GM23338 (cell line): ENCODE measurements at regions not wholly inside any gene's neighbourhood (a gene's known extent, or its start where the extent isn't known, plus 50 kb on each side); places are given as distances from the start of the nearest gene placed in this dataset.

Source experiments
- ATAC-seq: fragments of 200-7000 bp; cut with Tn5 transposase; 3 replicates; pipeline ENCODE4 v1.9.1; 2020
- DNase-seq: peaks from one replicate; pipeline ENCODE4 v3.0.0-alpha.2; 2015; ENCODE audit warnings: low spot score
- H2AFZ ChIP-seq: fragments of 200-600 bp; sonication (generic); 2 replicates; pipeline ENCODE4 v1.8.0; 2016; ENCODE audit warnings: antibody characterized with exemption, mild to moderate bottlenecking, moderate library complexity
- H3F3A ChIP-seq: fragments of 200-600 bp; sonication (generic); replicated peaks from 2 replicates; pipeline ENCODE4 v1.8.0; 2017; ENCODE audit warnings: antibody characterized with exemption, mixed run types, low read depth
- H3K27ac ChIP-seq: fragments of 200-600 bp; sonication (generic); 2 replicates; pipeline ENCODE4 v1.6.1; 2016; ENCODE audit warnings: low read depth
- H3K27me3 ChIP-seq: fragments of 200-600 bp; sonication (generic); 2 replicates; pipeline ENCODE4 v1.8.0; 2016; ENCODE audit warnings: mild to moderate bottlenecking, mixed run types, moderate library complexity; ENCODE audit not compliant: insufficient read depth
- H3K36me3 ChIP-seq: fragments of 200-600 bp; sonication (generic); 2 replicates; pipeline ENCODE4 v1.8.0; 2016; ENCODE audit warnings: mild to moderate bottlenecking; ENCODE audit not compliant: insufficient read depth
- H3K4me1 ChIP-seq: fragments of 200-600 bp; sonication (generic); 2 replicates; pipeline ENCODE4 v1.8.0; 2016; ENCODE audit warnings: mild to moderate bottlenecking, moderate library complexity; ENCODE audit not compliant: insufficient read depth
- H3K4me2 ChIP-seq: fragments of 200-600 bp; sonication (generic); 2 replicates; pipeline ENCODE4 v1.7.1; 2017; ENCODE audit warnings: mixed run types
- H3K4me3 ChIP-seq: fragments of 200-600 bp; sonication (generic); 2 replicates; pipeline ENCODE4 v1.6.1; 2016; ENCODE audit warnings: mixed run types
- H3K79me2 ChIP-seq: fragments of 200-600 bp; sonication (generic); replicated peaks from 2 replicates; pipeline ENCODE4 v1.8.0; 2017; ENCODE audit warnings: mild to moderate bottlenecking; ENCODE audit not compliant: insufficient read depth
- H3K9me2 ChIP-seq: fragments of 200-600 bp; sonication (generic); 2 replicates; pipeline ENCODE4 v1.8.0; 2017; ENCODE audit not compliant: insufficient read depth
- H4K20me1 ChIP-seq: fragments of 200-600 bp; sonication (generic); replicated peaks from 2 replicates; pipeline ENCODE4 v1.8.0; 2017; ENCODE audit warnings: mild to moderate bottlenecking; ENCODE audit not compliant: insufficient read depth
- H3K27ac Mint-ChIP-seq: 2 replicates; pipeline ENCODE4 v1.8.0; 2020; ENCODE audit warnings: inconsistent platforms, mild to moderate bottlenecking, moderate library complexity, mixed read lengths
- H3K27me3 Mint-ChIP-seq: 3 replicates; pipeline ENCODE4 v1.8.0; 2022; ENCODE audit warnings: low read depth, mild to moderate bottlenecking, moderate library complexity, mixed read lengths, inconsistent platforms; ENCODE audit not compliant: insufficient read depth, poor library complexity
- H3K36me3 Mint-ChIP-seq: 3 replicates; pipeline ENCODE4 v1.8.0; 2021; ENCODE audit warnings: low read depth, mild to moderate bottlenecking, inconsistent platforms, moderate library complexity, mixed read lengths
- H3K4me1 Mint-ChIP-seq: 3 replicates; pipeline ENCODE4 v1.8.0; 2020; ENCODE audit warnings: mild to moderate bottlenecking, inconsistent platforms, mixed read lengths
- H3K4me3 Mint-ChIP-seq: 3 replicates; pipeline ENCODE4 v1.8.0; 2021; ENCODE audit warnings: moderate library complexity, mild to moderate bottlenecking, inconsistent platforms, mixed read lengths
- H3K9me3 Mint-ChIP-seq: 3 replicates; pipeline ENCODE4 v1.8.0; 2020; ENCODE audit warnings: moderate library complexity, mild to moderate bottlenecking, inconsistent platforms, mixed read lengths
- CREB1 ChIP-seq: fragments of 250-450 bp; sonication (Bioruptor Pico); IDR thresholded peaks from 2 replicates; pipeline ENCODE4 v1.5.0; 2020; ENCODE audit warnings: low read depth, mild to moderate bottlenecking, moderate library complexity
- CTCF ChIP-seq, 2 experiments: fragments of 200-600 bp in 1 of 2; sonication (generic) in 1 of 2; conservative IDR thresholded peaks; 2 replicates each; pipeline versions ENCODE4 v1.5.1 to v1.6.1; 2016 to 2017; ENCODE audit warnings: antibody characterized with exemption in 2 of 2, low read depth in 2 of 2, mild to moderate bottlenecking in 2 of 2, moderate library complexity in 1 of 2
- ETS1 ChIP-seq: IDR thresholded peaks from 2 replicates; pipeline ENCODE4 v1.6.1; 2016; ENCODE audit warnings: antibody characterized with exemption
- EZH2 ChIP-seq: fragments of 200-600 bp; sonication (generic); IDR thresholded peaks from one replicate; pipeline ENCODE4 v1.8.0; 2017; ENCODE audit warnings: antibody characterized with exemption, mild to moderate bottlenecking, low read depth; ENCODE audit not compliant: unreplicated experiment
- EZH2phosphoT487 ChIP-seq: fragments of 200-600 bp; sonication (generic); IDR thresholded peaks from one replicate; pipeline ENCODE4 v1.8.1; 2018; ENCODE audit warnings: antibody characterized with exemption; ENCODE audit not compliant: unreplicated experiment
- JUNB ChIP-seq: IDR thresholded peaks from one replicate; pipeline ENCODE4 v1.6.1; 2016; ENCODE audit warnings: antibody characterized with exemption; ENCODE audit not compliant: unreplicated experiment
- NANOG ChIP-seq: IDR thresholded peaks from 2 replicates; pipeline ENCODE4 v1.6.1; 2016; ENCODE audit warnings: antibody characterized with exemption, borderline replicate concordance
- POLR2AphosphoS5 ChIP-seq: IDR thresholded peaks from 2 replicates; pipeline ENCODE4 v1.6.1; 2016; ENCODE audit warnings: antibody characterized with exemption, low read depth
- REST ChIP-seq: IDR thresholded peaks from one replicate; pipeline ENCODE4 v1.6.1; 2018; ENCODE audit warnings: antibody characterized with exemption; ENCODE audit not compliant: unreplicated experiment
- STAT1 ChIP-seq: IDR thresholded peaks from one replicate; pipeline ENCODE4 v1.6.1; 2016; ENCODE audit warnings: antibody characterized with exemption; ENCODE audit not compliant: unreplicated experiment
- ZNF114 ChIP-seq: fragments of 250-450 bp; sonication (Bioruptor Pico); IDR thresholded peaks from 2 replicates; pipeline ENCODE4 v1.5.0; 2020; ENCODE audit warnings: mild to moderate bottlenecking, moderate library complexity
- ZNF331 ChIP-seq: fragments of 250-450 bp; sonication (Bioruptor Pico); IDR thresholded peaks from 2 replicates; pipeline ENCODE4 v1.5.0; 2020; ENCODE audit warnings: low read depth, mild to moderate bottlenecking, moderate library complexity
- ZNF462 ChIP-seq: fragments of 250-450 bp; sonication (Bioruptor Pico); IDR thresholded peaks from 2 replicates; pipeline ENCODE4 v1.5.0; 2020; ENCODE audit warnings: mild to moderate bottlenecking, moderate library complexity

GRCh38 chr4:22634541-22635181 is 58.1 kb upstream of the GBA3 start:
- no peaks in the 10 kb centered on the region for H3K4me1 Mint-ChIP-seq
- H3K27ac Mint-ChIP-seq = no peak overlapping the region
- H3K36me3 ChIP-seq = no peaks in the 10 kb centered on the region; the same call in 1 of the 2 replicates
- no peaks in the 10 kb centered on the region for H4K20me1 ChIP-seq
- peaks cover 15% of the 10 kb centered on the region for H3K9me3 Mint-ChIP-seq
- TF ChIP-seq CREB1 (CRISPR knock-in tag) (no peak), NANOG (no peak), ZNF331 (CRISPR knock-in tag) (no peak), JUNB (no peak), ETS1 (no peak), ZNF462 (no peak), ZNF114 (CRISPR knock-in tag) (no peak), POLR2AphosphoS5 (no peak), EZH2 (no peak), EZH2phosphoT487 (no peak), CTCF (conservative IDR thresholded peaks at IDR 0.05; ENCODE audit: low read depth in 2 of 2) (no peak), STAT1 (no peak), REST (no peak)
- no peaks in the 10 kb centered on the region for H3K9me2 ChIP-seq
- H3K27me3 Mint-ChIP-seq = no peaks in the 10 kb centered on the region
- ATAC-seq (no peak), DNase-seq (no peak)
- H3K27me3 ChIP-seq = no peaks in the 10 kb centered on the region
- H3F3A ChIP-seq = no peaks in the 10 kb centered on the region
- no peaks in the 10 kb centered on the region for H3K79me2 ChIP-seq
- H3K4me3 ChIP-seq = no peak overlapping the region
- no peak overlapping the region for H3K27ac ChIP-seq
- H3K36me3 Mint-ChIP-seq = peaks cover 10% of the 10 kb centered on the region; the same call in 2 of the 3 replicates
- no peak overlapping the region for H3K4me3 Mint-ChIP-seq
- no peak overlapping the region for H3K4me2 ChIP-seq
- H2AFZ ChIP-seq = no peak overlapping the region
- H3K4me1 ChIP-seq = no peaks in the 10 kb centered on the region
